GM23338 (cell line): ENCODE measurements at regions not wholly inside any gene's neighbourhood (a gene's known extent, or its start where the extent isn't known, plus 50 kb on each side); places are given as distances from the start of the nearest gene placed in this dataset.

Source experiments
- ATAC-seq: fragments of 200-7000 bp; cut with Tn5 transposase; 3 replicates; pipeline ENCODE4 v1.9.1; 2020
- DNase-seq: peaks from one replicate; pipeline ENCODE4 v3.0.0-alpha.2; 2015; ENCODE audit warnings: low spot score
- H2AFZ ChIP-seq: fragments of 200-600 bp; sonication (generic); 2 replicates; pipeline ENCODE4 v1.8.0; 2016; ENCODE audit warnings: antibody characterized with exemption, mild to moderate bottlenecking, moderate library complexity
- H3F3A ChIP-seq: fragments of 200-600 bp; sonication (generic); replicated peaks from 2 replicates; pipeline ENCODE4 v1.8.0; 2017; ENCODE audit warnings: antibody characterized with exemption, mixed run types, low read depth
- H3K27ac ChIP-seq: fragments of 200-600 bp; sonication (generic); 2 replicates; pipeline ENCODE4 v1.6.1; 2016; ENCODE audit warnings: low read depth
- H3K27me3 ChIP-seq: fragments of 200-600 bp; sonication (generic); 2 replicates; pipeline ENCODE4 v1.8.0; 2016; ENCODE audit warnings: mild to moderate bottlenecking, mixed run types, moderate library complexity; ENCODE audit not compliant: insufficient read depth
- H3K36me3 ChIP-seq: fragments of 200-600 bp; sonication (generic); 2 replicates; pipeline ENCODE4 v1.8.0; 2016; ENCODE audit warnings: mild to moderate bottlenecking; ENCODE audit not compliant: insufficient read depth
- H3K4me1 ChIP-seq: fragments of 200-600 bp; sonication (generic); 2 replicates; pipeline ENCODE4 v1.8.0; 2016; ENCODE audit warnings: mild to moderate bottlenecking, moderate library complexity; ENCODE audit not compliant: insufficient read depth
- H3K4me2 ChIP-seq: fragments of 200-600 bp; sonication (generic); 2 replicates; pipeline ENCODE4 v1.7.1; 2017; ENCODE audit warnings: mixed run types
- H3K4me3 ChIP-seq: fragments of 200-600 bp; sonication (generic); 2 replicates; pipeline ENCODE4 v1.6.1; 2016; ENCODE audit warnings: mixed run types
- H3K79me2 ChIP-seq: fragments of 200-600 bp; sonication (generic); replicated peaks from 2 replicates; pipeline ENCODE4 v1.8.0; 2017; ENCODE audit warnings: mild to moderate bottlenecking; ENCODE audit not compliant: insufficient read depth
- H3K9me2 ChIP-seq: fragments of 200-600 bp; sonication (generic); 2 replicates; pipeline ENCODE4 v1.8.0; 2017; ENCODE audit not compliant: insufficient read depth
- H4K20me1 ChIP-seq: fragments of 200-600 bp; sonication (generic); replicated peaks from 2 replicates; pipeline ENCODE4 v1.8.0; 2017; ENCODE audit warnings: mild to moderate bottlenecking; ENCODE audit not compliant: insufficient read depth
- H3K27ac Mint-ChIP-seq: 2 replicates; pipeline ENCODE4 v1.8.0; 2020; ENCODE audit warnings: inconsistent platforms, mild to moderate bottlenecking, moderate library complexity, mixed read lengths
- H3K27me3 Mint-ChIP-seq: 3 replicates; pipeline ENCODE4 v1.8.0; 2022; ENCODE audit warnings: low read depth, mild to moderate bottlenecking, moderate library complexity, mixed read lengths, inconsistent platforms; ENCODE audit not compliant: insufficient read depth, poor library complexity
- H3K36me3 Mint-ChIP-seq: 3 replicates; pipeline ENCODE4 v1.8.0; 2021; ENCODE audit warnings: low read depth, mild to moderate bottlenecking, inconsistent platforms, moderate library complexity, mixed read lengths
- H3K4me1 Mint-ChIP-seq: 3 replicates; pipeline ENCODE4 v1.8.0; 2020; ENCODE audit warnings: mild to moderate bottlenecking, inconsistent platforms, mixed read lengths
- H3K4me3 Mint-ChIP-seq: 3 replicates; pipeline ENCODE4 v1.8.0; 2021; ENCODE audit warnings: moderate library complexity, mild to moderate bottlenecking, inconsistent platforms, mixed read lengths
- H3K9me3 Mint-ChIP-seq: 3 replicates; pipeline ENCODE4 v1.8.0; 2020; ENCODE audit warnings: moderate library complexity, mild to moderate bottlenecking, inconsistent platforms, mixed read lengths
- CREB1 ChIP-seq: fragments of 250-450 bp; sonication (Bioruptor Pico); IDR thresholded peaks from 2 replicates; pipeline ENCODE4 v1.5.0; 2020; ENCODE audit warnings: low read depth, mild to moderate bottlenecking, moderate library complexity
- EZH2 ChIP-seq: fragments of 200-600 bp; sonication (generic); IDR thresholded peaks from one replicate; pipeline ENCODE4 v1.8.0; 2017; ENCODE audit warnings: antibody characterized with exemption, mild to moderate bottlenecking, low read depth; ENCODE audit not compliant: unreplicated experiment
- EZH2phosphoT487 ChIP-seq: fragments of 200-600 bp; sonication (generic); IDR thresholded peaks from one replicate; pipeline ENCODE4 v1.8.1; 2018; ENCODE audit warnings: antibody characterized with exemption; ENCODE audit not compliant: unreplicated experiment
- JUNB ChIP-seq: IDR thresholded peaks from one replicate; pipeline ENCODE4 v1.6.1; 2016; ENCODE audit warnings: antibody characterized with exemption; ENCODE audit not compliant: unreplicated experiment
- NANOG ChIP-seq: IDR thresholded peaks from 2 replicates; pipeline ENCODE4 v1.6.1; 2016; ENCODE audit warnings: antibody characterized with exemption, borderline replicate concordance
- POLR2AphosphoS5 ChIP-seq: IDR thresholded peaks from 2 replicates; pipeline ENCODE4 v1.6.1; 2016; ENCODE audit warnings: antibody characterized with exemption, low read depth
- STAT1 ChIP-seq: IDR thresholded peaks from one replicate; pipeline ENCODE4 v1.6.1; 2016; ENCODE audit warnings: antibody characterized with exemption; ENCODE audit not compliant: unreplicated experiment
- ZNF114 ChIP-seq: fragments of 250-450 bp; sonication (Bioruptor Pico); IDR thresholded peaks from 2 replicates; pipeline ENCODE4 v1.5.0; 2020; ENCODE audit warnings: mild to moderate bottlenecking, moderate library complexity
- ZNF331 ChIP-seq: fragments of 250-450 bp; sonication (Bioruptor Pico); IDR thresholded peaks from 2 replicates; pipeline ENCODE4 v1.5.0; 2020; ENCODE audit warnings: low read depth, mild to moderate bottlenecking, moderate library complexity
- TF ChIP-seq, protein P1 (sequence below), 2 experiments: fragments of 200-600 bp in 1 of 2; sonication (generic) in 1 of 2; conservative IDR thresholded peaks; 2 replicates each; pipeline versions ENCODE4 v1.5.1 to v1.6.1; 2016 to 2017; ENCODE audit warnings: antibody characterized with exemption in 2 of 2, low read depth in 2 of 2, mild to moderate bottlenecking in 2 of 2, moderate library complexity in 1 of 2
- TF ChIP-seq, protein P2 (sequence below): fragments of 250-450 bp; sonication (Bioruptor Pico); IDR thresholded peaks from 2 replicates; pipeline ENCODE4 v1.5.0; 2020; ENCODE audit warnings: mild to moderate bottlenecking, moderate library complexity
- TF ChIP-seq, protein P3 (sequence below): IDR thresholded peaks from 2 replicates; pipeline ENCODE4 v1.6.1; 2016; ENCODE audit warnings: antibody characterized with exemption
- TF ChIP-seq, protein P4 (sequence below): IDR thresholded peaks from one replicate; pipeline ENCODE4 v1.6.1; 2018; ENCODE audit warnings: antibody characterized with exemption; ENCODE audit not compliant: unreplicated experiment

DNA sequence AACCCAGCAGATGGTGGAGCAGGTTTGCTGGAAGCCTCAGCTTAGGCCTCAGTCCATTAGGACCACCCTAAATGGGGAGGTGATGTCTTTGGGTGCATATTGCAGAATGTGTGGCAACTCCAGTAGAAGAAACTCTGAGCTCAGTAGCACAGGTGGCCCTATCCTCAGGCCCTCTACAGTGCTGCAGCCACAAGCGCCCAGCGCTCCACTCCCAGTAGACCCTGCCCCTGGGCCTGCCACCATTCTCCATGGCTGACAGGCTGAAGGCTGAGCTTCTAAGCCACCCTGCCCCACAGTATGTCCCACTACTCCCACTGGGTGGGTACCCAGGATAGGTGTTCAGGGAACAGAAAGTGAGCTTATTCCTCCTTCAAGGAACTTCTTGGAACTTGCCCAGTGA lies 162.8 kb upstream of the MAMLD1 start:
- no peak overlapping the region for H3K27ac ChIP-seq
- no peak overlapping the region for H3K27ac Mint-ChIP-seq
- TF ChIP-seq ZNF331 (CRISPR knock-in tag) (no peak), NANOG (no peak), POLR2AphosphoS5 (no peak), CREB1 (CRISPR knock-in tag) (no peak), STAT1 (no peak), JUNB (no peak), ZNF114 (CRISPR knock-in tag) (no peak), EZH2phosphoT487 (no peak), EZH2 (no peak)
- TF ChIP-seq, protein P1, sequence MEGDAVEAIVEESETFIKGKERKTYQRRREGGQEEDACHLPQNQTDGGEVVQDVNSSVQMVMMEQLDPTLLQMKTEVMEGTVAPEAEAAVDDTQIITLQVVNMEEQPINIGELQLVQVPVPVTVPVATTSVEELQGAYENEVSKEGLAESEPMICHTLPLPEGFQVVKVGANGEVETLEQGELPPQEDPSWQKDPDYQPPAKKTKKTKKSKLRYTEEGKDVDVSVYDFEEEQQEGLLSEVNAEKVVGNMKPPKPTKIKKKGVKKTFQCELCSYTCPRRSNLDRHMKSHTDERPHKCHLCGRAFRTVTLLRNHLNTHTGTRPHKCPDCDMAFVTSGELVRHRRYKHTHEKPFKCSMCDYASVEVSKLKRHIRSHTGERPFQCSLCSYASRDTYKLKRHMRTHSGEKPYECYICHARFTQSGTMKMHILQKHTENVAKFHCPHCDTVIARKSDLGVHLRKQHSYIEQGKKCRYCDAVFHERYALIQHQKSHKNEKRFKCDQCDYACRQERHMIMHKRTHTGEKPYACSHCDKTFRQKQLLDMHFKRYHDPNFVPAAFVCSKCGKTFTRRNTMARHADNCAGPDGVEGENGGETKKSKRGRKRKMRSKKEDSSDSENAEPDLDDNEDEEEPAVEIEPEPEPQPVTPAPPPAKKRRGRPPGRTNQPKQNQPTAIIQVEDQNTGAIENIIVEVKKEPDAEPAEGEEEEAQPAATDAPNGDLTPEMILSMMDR (conservative IDR thresholded peaks at IDR 0.05; ENCODE audit: low read depth in 2 of 2), result no peak
- TF ChIP-seq, protein P2, sequence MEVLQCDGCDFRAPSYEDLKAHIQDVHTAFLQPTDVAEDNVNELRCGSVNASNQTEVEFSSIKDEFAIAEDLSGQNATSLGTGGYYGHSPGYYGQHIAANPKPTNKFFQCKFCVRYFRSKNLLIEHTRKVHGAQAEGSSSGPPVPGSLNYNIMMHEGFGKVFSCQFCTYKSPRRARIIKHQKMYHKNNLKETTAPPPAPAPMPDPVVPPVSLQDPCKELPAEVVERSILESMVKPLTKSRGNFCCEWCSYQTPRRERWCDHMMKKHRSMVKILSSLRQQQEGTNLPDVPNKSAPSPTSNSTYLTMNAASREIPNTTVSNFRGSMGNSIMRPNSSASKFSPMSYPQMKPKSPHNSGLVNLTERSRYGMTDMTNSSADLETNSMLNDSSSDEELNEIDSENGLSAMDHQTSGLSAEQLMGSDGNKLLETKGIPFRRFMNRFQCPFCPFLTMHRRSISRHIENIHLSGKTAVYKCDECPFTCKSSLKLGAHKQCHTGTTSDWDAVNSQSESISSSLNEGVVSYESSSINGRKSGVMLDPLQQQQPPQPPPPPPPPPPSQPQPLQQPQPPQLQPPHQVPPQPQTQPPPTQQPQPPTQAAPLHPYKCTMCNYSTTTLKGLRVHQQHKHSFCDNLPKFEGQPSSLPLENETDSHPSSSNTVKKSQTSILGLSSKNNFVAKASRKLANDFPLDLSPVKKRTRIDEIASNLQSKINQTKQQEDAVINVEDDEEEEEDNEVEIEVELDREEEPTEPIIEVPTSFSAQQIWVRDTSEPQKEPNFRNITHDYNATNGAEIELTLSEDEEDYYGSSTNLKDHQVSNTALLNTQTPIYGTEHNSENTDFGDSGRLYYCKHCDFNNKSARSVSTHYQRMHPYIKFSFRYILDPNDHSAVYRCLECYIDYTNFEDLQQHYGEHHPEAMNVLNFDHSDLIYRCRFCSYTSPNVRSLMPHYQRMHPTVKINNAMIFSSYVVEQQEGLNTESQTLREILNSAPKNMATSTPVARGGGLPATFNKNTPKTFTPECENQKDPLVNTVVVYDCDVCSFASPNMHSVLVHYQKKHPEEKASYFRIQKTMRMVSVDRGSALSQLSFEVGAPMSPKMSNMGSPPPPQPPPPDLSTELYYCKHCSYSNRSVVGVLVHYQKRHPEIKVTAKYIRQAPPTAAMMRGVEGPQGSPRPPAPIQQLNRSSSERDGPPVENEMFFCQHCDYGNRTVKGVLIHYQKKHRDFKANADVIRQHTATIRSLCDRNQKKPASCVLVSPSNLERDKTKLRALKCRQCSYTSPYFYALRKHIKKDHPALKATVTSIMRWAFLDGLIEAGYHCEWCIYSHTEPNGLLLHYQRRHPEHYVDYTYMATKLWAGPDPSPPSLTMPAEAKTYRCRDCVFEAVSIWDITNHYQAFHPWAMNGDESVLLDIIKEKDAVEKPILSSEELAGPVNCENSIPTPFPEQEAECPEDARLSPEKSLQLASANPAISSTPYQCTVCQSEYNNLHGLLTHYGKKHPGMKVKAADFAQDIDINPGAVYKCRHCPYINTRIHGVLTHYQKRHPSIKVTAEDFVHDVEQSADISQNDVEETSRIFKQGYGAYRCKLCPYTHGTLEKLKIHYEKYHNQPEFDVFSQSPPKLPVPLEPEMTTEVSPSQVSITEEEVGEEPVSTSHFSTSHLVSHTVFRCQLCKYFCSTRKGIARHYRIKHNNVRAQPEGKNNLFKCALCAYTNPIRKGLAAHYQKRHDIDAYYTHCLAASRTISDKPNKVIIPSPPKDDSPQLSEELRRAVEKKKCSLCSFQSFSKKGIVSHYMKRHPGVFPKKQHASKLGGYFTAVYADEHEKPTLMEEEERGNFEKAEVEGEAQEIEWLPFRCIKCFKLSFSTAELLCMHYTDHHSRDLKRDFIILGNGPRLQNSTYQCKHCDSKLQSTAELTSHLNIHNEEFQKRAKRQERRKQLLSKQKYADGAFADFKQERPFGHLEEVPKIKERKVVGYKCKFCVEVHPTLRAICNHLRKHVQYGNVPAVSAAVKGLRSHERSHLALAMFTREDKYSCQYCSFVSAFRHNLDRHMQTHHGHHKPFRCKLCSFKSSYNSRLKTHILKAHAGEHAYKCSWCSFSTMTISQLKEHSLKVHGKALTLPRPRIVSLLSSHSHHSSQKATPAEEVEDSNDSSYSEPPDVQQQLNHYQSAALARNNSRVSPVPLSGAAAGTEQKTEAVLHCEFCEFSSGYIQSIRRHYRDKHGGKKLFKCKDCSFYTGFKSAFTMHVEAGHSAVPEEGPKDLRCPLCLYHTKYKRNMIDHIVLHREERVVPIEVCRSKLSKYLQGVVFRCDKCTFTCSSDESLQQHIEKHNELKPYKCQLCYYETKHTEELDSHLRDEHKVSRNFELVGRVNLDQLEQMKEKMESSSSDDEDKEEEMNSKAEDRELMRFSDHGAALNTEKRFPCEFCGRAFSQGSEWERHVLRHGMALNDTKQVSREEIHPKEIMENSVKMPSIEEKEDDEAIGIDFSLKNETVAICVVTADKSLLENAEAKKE (CRISPR knock-in tag), result no peak
- TF ChIP-seq, protein P3, sequence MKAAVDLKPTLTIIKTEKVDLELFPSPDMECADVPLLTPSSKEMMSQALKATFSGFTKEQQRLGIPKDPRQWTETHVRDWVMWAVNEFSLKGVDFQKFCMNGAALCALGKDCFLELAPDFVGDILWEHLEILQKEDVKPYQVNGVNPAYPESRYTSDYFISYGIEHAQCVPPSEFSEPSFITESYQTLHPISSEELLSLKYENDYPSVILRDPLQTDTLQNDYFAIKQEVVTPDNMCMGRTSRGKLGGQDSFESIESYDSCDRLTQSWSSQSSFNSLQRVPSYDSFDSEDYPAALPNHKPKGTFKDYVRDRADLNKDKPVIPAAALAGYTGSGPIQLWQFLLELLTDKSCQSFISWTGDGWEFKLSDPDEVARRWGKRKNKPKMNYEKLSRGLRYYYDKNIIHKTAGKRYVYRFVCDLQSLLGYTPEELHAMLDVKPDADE, result no peak
- TF ChIP-seq, protein P4, sequence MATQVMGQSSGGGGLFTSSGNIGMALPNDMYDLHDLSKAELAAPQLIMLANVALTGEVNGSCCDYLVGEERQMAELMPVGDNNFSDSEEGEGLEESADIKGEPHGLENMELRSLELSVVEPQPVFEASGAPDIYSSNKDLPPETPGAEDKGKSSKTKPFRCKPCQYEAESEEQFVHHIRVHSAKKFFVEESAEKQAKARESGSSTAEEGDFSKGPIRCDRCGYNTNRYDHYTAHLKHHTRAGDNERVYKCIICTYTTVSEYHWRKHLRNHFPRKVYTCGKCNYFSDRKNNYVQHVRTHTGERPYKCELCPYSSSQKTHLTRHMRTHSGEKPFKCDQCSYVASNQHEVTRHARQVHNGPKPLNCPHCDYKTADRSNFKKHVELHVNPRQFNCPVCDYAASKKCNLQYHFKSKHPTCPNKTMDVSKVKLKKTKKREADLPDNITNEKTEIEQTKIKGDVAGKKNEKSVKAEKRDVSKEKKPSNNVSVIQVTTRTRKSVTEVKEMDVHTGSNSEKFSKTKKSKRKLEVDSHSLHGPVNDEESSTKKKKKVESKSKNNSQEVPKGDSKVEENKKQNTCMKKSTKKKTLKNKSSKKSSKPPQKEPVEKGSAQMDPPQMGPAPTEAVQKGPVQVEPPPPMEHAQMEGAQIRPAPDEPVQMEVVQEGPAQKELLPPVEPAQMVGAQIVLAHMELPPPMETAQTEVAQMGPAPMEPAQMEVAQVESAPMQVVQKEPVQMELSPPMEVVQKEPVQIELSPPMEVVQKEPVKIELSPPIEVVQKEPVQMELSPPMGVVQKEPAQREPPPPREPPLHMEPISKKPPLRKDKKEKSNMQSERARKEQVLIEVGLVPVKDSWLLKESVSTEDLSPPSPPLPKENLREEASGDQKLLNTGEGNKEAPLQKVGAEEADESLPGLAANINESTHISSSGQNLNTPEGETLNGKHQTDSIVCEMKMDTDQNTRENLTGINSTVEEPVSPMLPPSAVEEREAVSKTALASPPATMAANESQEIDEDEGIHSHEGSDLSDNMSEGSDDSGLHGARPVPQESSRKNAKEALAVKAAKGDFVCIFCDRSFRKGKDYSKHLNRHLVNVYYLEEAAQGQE, result no peak
- no peaks in the 10 kb centered on the region for H4K20me1 ChIP-seq
- H3K4me1 Mint-ChIP-seq, result peaks cover 2% of the 10 kb centered on the region; the same call in 2 of the 3 replicates
- no peak overlapping the region for H2AFZ ChIP-seq
- no peaks in the 10 kb centered on the region for H3K79me2 ChIP-seq
- no peaks in the 10 kb centered on the region for H3K4me1 ChIP-seq
- H3K27me3 Mint-ChIP-seq, result no peaks in the 10 kb centered on the region
- H3K36me3 ChIP-seq, result no peaks in the 10 kb centered on the region
- no peak for ATAC-seq
- no peak overlapping the region for H3K4me3 Mint-ChIP-seq
- H3K27me3 ChIP-seq, result no peaks in the 10 kb centered on the region
- no peaks in the 10 kb centered on the region for H3F3A ChIP-seq
- H3K9me2 ChIP-seq, result no peaks in the 10 kb centered on the region
- no peak for DNase-seq
- no peaks in the 10 kb centered on the region for H3K9me3 Mint-ChIP-seq
- H3K4me3 ChIP-seq, result no peak overlapping the region
- no peaks in the 10 kb centered on the region for H3K36me3 Mint-ChIP-seq
- H3K4me2 ChIP-seq, result no peak overlapping the region
